Neural crest cell (in vitro differentiated cells): ENCODE measurements at regions not wholly inside any gene's neighbourhood (a gene's known extent, or its start where the extent isn't known, plus 50 kb on each side); places are given as distances from the start of the nearest gene placed in this dataset.

ENCODE experiments used
- DNase-seq: peaks from one replicate; pipeline ENCODE4 v3.0.0; 2021; ENCODE audit warnings: low read depth, mixed read lengths, low spot score
- H3K27ac Mint-ChIP-seq: one replicate; pipeline ENCODE4 v1.8.0; 2021; ENCODE audit warnings: mild to moderate bottlenecking, mixed read lengths; ENCODE audit not compliant: unreplicated experiment
- H3K27me3 Mint-ChIP-seq: 2 replicates; pipeline ENCODE4 v1.8.0; 2021; ENCODE audit warnings: low read depth, mild to moderate bottlenecking, mixed read lengths
- H3K36me3 Mint-ChIP-seq: 2 replicates; pipeline ENCODE4 v1.8.0; 2021; ENCODE audit warnings: low read depth, mild to moderate bottlenecking, mixed read lengths
- H3K4me1 Mint-ChIP-seq: 2 replicates; pipeline ENCODE4 v1.8.0; 2021; ENCODE audit warnings: mixed read lengths
- H3K4me3 Mint-ChIP-seq: one replicate; pipeline ENCODE4 v1.8.0; 2021; ENCODE audit warnings: mild to moderate bottlenecking, mixed read lengths
- H3K9me3 Mint-ChIP-seq: 2 replicates; pipeline ENCODE4 v1.8.0; 2021; ENCODE audit warnings: mixed read lengths
- CTCF ChIP-seq: fragments of 200-600 bp; sonication (generic); conservative IDR thresholded peaks from 2 replicates; pipeline ENCODE4 v1.5.0; 2021; ENCODE audit warnings: antibody characterized with exemption, mild to moderate bottlenecking

GRCh38 chr6:169848946-169849345 lies 97.5 kb downstream of the ERMARD start:
- H3K27ac Mint-ChIP-seq: no peak overlapping the region
- H3K27me3 Mint-ChIP-seq: peaks cover 2% of the 10 kb centered on the region
- H3K4me3 Mint-ChIP-seq: no peak overlapping the region
- H3K4me1 Mint-ChIP-seq: peaks cover 5% of the 10 kb centered on the region
- DNase-seq: no peak
- TF ChIP-seq CTCF: no peak
- no peaks in the 10 kb centered on the region for H3K36me3 Mint-ChIP-seq
- H3K9me3 Mint-ChIP-seq: peaks cover 5% of the 10 kb centered on the region

GRCh38 chr6:169847901-169848311 lies 96.5 kb downstream of the ERMARD start:
- Mint-ChIP-seq H3K4me1 (peaks cover 5% of the 10 kb centered on the region), H3K27ac (no peak overlapping the region), H3K36me3 (no peaks in the 10 kb centered on the region), H3K9me3 (peaks cover 1% of the 10 kb centered on the region), H3K27me3 (peaks cover 2% of the 10 kb centered on the region), H3K4me3 (no peak overlapping the region)
- TF ChIP-seq CTCF: no peak
- DNase-seq: no peak

GRCh38 chr6:169847141-169847674 lies 95.8 kb downstream of the ERMARD start:
- H3K9me3 Mint-ChIP-seq: no peaks in the 10 kb centered on the region
- no peak for TF ChIP-seq CTCF
- DNase-seq: no peak
- H3K27me3 Mint-ChIP-seq: peaks cover 4% of the 10 kb centered on the region
- H3K27ac Mint-ChIP-seq: peak overlapping the region; percentile 11
- no peak overlapping the region for H3K4me3 Mint-ChIP-seq
- H3K36me3 Mint-ChIP-seq: no peaks in the 10 kb centered on the region
- peaks cover 5% of the 10 kb centered on the region for H3K4me1 Mint-ChIP-seq

- Mint-ChIP-seq H3K4me3 (no peak overlapping the region), H3K27me3 (peaks cover 9% of the 10 kb centered on the region), H3K27ac (no peak overlapping the region), H3K9me3 (no peaks in the 10 kb centered on the region), H3K36me3 (no peaks in the 10 kb centered on the region), H3K4me1 (no peaks in the 10 kb centered on the region)
- no peak for TF ChIP-seq CTCF
- DNase-seq: no peak
Observed at GRCh38 chr6:169846286-169847056, 95.0 kb downstream of the ERMARD start.

- no peaks in the 10 kb centered on the region for H3K36me3 Mint-ChIP-seq
- no peak overlapping the region for H3K4me3 Mint-ChIP-seq
- no peak for TF ChIP-seq CTCF
- H3K27me3 Mint-ChIP-seq: peaks cover 12% of the 10 kb centered on the region
- H3K27ac Mint-ChIP-seq: no peak overlapping the region
- H3K9me3 Mint-ChIP-seq: no peaks in the 10 kb centered on the region
- H3K4me1 Mint-ChIP-seq: no peaks in the 10 kb centered on the region
- DNase-seq: no peak
Observed at GRCh38 chr6:169845426-169846285, 94.2 kb downstream of the ERMARD start.
